ENCODE measurements at regions not wholly inside any gene's neighbourhood (a gene's known extent, or its start where the extent isn't known, plus 50 kb on each side); places are given as distances from the start of the nearest gene placed in this dataset.

- TF ChIP-seq CTCF (IDR thresholded peaks at IDR 0.05) (no peak), POLR2A (IDR thresholded peaks at IDR 0.05) (no peak), POLR2AphosphoS5 (IDR thresholded peaks at IDR 0.05) (no peak)
These were observed 311.6 kb upstream of the CDYL start for GRCh38 chr6:4464638-4465037.

All from gastroesophageal sphincter (tissue), 3 donors.